HG03558 (cell line): ENCODE measurements at regions not wholly inside any gene's neighbourhood (a gene's known extent, or its start where the extent isn't known, plus 50 kb on each side); places are given as distances from the start of the nearest gene placed in this dataset.

ENCODE experiments used
- ATAC-seq: cut with Tn5 transposase; IDR thresholded peaks from one replicate; pipeline ENCODE4 v1.9.1; 2021; ENCODE audit warnings: moderate number of reproducible peaks; ENCODE audit not compliant: unreplicated experiment; ENCODE audit errors: extremely low read depth

DNA sequence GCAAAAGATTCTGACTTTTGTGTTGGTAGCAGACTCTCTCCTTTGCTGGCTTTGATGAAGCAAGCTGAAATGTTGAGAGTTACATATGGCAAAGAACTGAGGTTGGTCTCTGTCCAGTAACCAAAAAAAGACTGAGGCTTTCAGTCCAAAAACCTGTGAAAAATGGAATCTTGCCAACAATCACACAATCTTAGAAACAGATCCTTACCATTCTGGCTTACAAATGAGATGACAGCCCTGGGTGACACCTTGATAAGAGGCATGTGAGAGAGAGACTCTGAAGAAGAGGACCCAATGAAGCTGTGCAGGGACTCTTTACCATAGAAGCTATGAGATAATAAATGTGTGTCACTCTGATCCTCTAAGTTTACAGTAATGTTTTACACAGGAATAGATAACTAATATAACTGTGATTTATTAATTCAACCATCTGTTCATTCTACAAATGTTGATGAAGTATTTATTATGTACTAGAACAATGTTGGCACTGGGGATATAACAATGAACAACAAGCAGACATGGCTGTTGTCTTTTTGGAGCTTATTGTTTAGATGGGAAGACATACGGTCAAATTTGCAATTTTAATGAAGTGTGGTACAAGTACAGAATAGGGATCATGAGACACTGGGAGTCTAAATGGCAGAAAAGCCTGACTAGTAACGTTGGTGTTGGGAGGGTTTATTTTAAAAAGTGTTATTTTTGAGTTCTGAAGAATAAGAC lies 251.0 kb downstream of the OLFM3 start:
- no peak for ATAC-seq

GRCh38 chr1:101748077-101748476 lies 248.6 kb downstream of the OLFM3 start:
- no peak for ATAC-seq
